Muscle of leg (tissue), 3 donors: ENCODE measurements at regions not wholly inside any gene's neighbourhood (a gene's known extent, or its start where the extent isn't known, plus 50 kb on each side); places are given as distances from the start of the nearest gene placed in this dataset.

Experiments used
- DNase-seq: peaks from one replicate; pipeline ENCODE4 v3.0.0; 2013
- H3K27ac ChIP-seq: one replicate; pipeline ENCODE4 v1.5.1; 2013; ENCODE audit warnings: mild to moderate bottlenecking, low read length, control low read depth
- H3K27me3 ChIP-seq: one replicate; pipeline ENCODE4 v1.6.1; 2013; ENCODE audit warnings: low read length; ENCODE audit not compliant: control insufficient read depth, insufficient read depth
- H3K36me3 ChIP-seq: one replicate; pipeline ENCODE4 v1.6.1; 2013; ENCODE audit warnings: low read length; ENCODE audit not compliant: control insufficient read depth, insufficient read depth
- H3K4me1 ChIP-seq: one replicate; pipeline ENCODE4 v1.6.1; 2013; ENCODE audit warnings: low read length; ENCODE audit not compliant: control insufficient read depth, insufficient read depth
- H3K4me3 ChIP-seq: one replicate; pipeline ENCODE4 v1.5.1; 2013; ENCODE audit warnings: low read length, control low read depth
- H3K9me3 ChIP-seq: replicated peaks from 2 replicates; pipeline ENCODE4 v1.6.1; 2013; ENCODE audit warnings: low read depth, low read length; ENCODE audit not compliant: control insufficient read depth
- WGBS: methylation state at CpG from one replicate; pipeline ENCODE4 v1.1.5; 2013; ENCODE audit warnings: missing lambda C conversion rate; ENCODE audit not compliant: insufficient coverage; 5-methylcytosine and 5-hydroxymethylcytosine counted together

DNA sequence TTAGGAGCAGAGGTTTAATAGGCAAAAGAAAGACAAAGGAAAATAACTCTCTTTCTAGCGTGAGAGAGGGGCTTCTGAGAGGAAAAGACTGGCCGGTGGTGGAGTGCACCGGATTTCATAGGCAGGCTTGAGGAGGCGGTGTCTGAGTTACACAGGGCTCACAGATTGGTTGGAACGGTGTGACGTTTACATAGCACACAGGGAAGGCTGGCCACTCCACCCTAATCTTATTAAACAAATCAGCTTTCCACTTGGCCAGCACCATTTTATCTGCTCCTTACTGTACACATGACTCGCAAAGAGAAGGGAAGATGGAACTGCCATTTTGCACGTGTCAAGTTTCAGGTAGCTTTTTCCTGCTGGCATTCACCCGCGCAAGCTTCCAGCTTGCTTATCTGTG lies 587.7 kb downstream of the RPL10L start:
- no peak for DNase-seq
- no peak overlapping the region for H3K27ac ChIP-seq
- WGBS: 75% methylated on average over 8 of the region's 10 CpGs
- H3K36me3 ChIP-seq: no peaks in the 10 kb centered on the region
- no peaks in the 10 kb centered on the region for H3K9me3 ChIP-seq
- H3K4me3 ChIP-seq: no peak overlapping the region
- H3K27me3 ChIP-seq: no peaks in the 10 kb centered on the region
- H3K4me1 ChIP-seq: no peaks in the 10 kb centered on the region

GRCh38 chr14:46058964-46059563 lies 592.5 kb downstream of the RPL10L start:
- Histone ChIP-seq H3K9me3 (no peaks in the 10 kb centered on the region), H3K4me3 (no peak overlapping the region), H3K27ac (no peak overlapping the region), H3K27me3 (no peaks in the 10 kb centered on the region), H3K36me3 (no peaks in the 10 kb centered on the region), H3K4me1 (no peaks in the 10 kb centered on the region)
- no CpG with 5 or more reads among the region's 4 CpGs for WGBS
- DNase-seq: no peak

- Histone ChIP-seq H3K4me3 (no peak overlapping the region), H3K27me3 (no peaks in the 10 kb centered on the region), H3K27ac (no peak overlapping the region), H3K36me3 (no peaks in the 10 kb centered on the region), H3K4me1 (no peaks in the 10 kb centered on the region), H3K9me3 (no peaks in the 10 kb centered on the region)
- DNase-seq: no peak
Observed at GRCh38 chr14:46057799-46058198, 593.8 kb downstream of the RPL10L start.

DNA sequence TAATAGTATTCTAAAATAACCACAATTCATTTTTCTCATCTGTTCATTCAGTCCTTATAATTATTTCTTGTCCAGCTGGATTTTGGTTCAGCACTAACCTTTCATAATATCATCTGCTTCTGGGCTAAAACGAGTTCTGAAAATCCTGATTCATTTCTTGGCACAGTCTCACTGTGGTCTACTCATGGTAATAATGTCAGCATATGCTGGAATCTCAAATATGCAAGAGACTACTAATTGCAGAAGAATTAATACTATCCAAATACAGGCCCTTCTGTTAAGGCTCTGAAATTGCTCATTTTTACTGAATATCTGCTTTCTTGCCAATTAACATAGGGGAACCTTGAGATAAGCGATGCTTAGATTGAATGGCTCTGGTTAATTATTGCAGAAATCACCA lies 597.1 kb downstream of the RPL10L start:
- WGBS: no CpG with 5 or more reads among the region's 2 CpGs
- Histone ChIP-seq H3K4me1 (no peaks in the 10 kb centered on the region), H3K27me3 (no peaks in the 10 kb centered on the region), H3K9me3 (no peaks in the 10 kb centered on the region), H3K27ac (no peak overlapping the region), H3K36me3 (no peaks in the 10 kb centered on the region), H3K4me3 (no peak overlapping the region)
- DNase-seq: peak; percentile 19

DNA sequence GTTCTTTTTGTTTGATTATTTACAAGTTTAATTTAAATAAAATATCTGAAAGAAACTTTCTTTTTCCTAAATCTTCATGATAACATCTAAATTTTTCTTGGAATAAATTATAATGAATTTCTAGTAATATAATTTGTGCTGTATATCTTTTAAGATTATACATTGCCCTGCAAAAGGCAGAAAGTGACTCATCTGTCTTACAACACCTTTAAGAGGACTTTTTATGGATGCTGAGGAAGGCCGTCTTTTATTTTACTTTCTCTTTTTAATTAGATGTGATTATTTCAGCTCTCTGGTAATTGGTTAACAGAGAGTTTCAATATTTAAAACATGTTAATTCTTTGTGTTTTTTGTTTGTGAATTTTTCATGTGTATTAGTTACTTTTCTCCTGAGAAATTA lies 598.4 kb downstream of the RPL10L start:
- no peak for DNase-seq
- no peaks in the 10 kb centered on the region for H3K4me1 ChIP-seq
- H3K36me3 ChIP-seq: no peaks in the 10 kb centered on the region
- H3K9me3 ChIP-seq: no peaks in the 10 kb centered on the region
- H3K4me3 ChIP-seq: no peak overlapping the region
- no peak overlapping the region for H3K27ac ChIP-seq
- H3K27me3 ChIP-seq: no peaks in the 10 kb centered on the region
- WGBS: no CpG with 5 or more reads among the region's 1 CpG

DNA sequence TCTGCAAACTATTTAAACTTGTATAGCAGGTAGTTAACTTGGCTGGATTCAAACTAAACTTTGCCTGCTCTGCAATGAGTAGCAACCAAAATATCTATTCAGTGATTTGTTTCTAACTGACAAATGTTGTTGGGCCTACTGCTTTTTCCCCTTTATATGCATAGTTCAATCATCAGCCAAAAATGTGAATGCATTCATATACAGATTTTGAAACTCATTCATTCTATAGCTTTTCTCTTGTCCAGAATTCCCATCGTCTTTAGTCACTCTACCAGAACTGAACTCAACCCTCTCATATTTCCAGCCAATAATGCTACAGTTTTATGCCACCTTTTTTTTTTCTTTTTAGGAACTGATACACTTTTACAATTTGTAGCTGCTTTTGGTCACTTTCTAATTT lies 599.8 kb downstream of the RPL10L start:
- 55% methylated on average over 1 of the region's 1 CpG for WGBS
- H3K36me3 ChIP-seq: no peaks in the 10 kb centered on the region
- H3K4me1 ChIP-seq: no peaks in the 10 kb centered on the region
- H3K9me3 ChIP-seq: no peaks in the 10 kb centered on the region
- no peaks in the 10 kb centered on the region for H3K27me3 ChIP-seq
- no peak overlapping the region for H3K27ac ChIP-seq
- DNase-seq: no peak
- H3K4me3 ChIP-seq: no peak overlapping the region

DNA sequence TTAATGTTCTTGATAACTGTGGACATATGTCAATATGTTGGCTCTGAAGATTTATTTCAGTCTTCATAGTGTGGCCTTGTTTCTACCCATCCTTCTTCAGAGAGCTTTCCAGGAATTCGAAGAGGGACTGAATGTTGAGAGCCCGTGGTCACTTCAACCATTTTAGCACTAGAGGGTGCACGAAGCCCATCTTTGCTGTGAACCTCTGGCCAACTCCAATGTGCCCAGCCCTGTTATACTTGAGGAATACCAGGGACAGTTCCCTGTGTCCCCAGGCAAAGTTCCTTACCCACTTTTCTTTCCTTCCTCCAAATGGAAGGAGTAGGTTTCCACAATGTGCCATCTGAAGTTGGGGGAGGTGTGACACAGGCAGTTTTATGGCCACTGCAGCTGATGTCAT lies 603.5 kb downstream of the RPL10L start:
- no peaks in the 10 kb centered on the region for H3K9me3 ChIP-seq
- H3K4me1 ChIP-seq: no peaks in the 10 kb centered on the region
- WGBS: 32% methylated on average over 3 of the region's 3 CpGs
- peak; percentile 1 for DNase-seq
- no peaks in the 10 kb centered on the region for H3K36me3 ChIP-seq
- no peaks in the 10 kb centered on the region for H3K27me3 ChIP-seq
- H3K27ac ChIP-seq: no peak overlapping the region
- no peak overlapping the region for H3K4me3 ChIP-seq

GRCh38 chr14:46036099-46036498 lies 615.5 kb downstream of the RPL10L start:
- WGBS: no CpG with 5 or more reads among the region's 4 CpGs
- H3K9me3 ChIP-seq: no peaks in the 10 kb centered on the region

GRCh38 chr14:46034305-46034704 lies 617.3 kb downstream of the RPL10L start:
- Histone ChIP-seq H3K4me1 (no peaks in the 10 kb centered on the region), H3K36me3 (no peaks in the 10 kb centered on the region), H3K9me3 (no peaks in the 10 kb centered on the region), H3K4me3 (no peak overlapping the region), H3K27me3 (no peaks in the 10 kb centered on the region), H3K27ac (no peak overlapping the region)
- no CpG with 5 or more reads among the region's 3 CpGs for WGBS
- DNase-seq: no peak

More at GRCh38 chr14:46036099-46036498, 615.5 kb downstream of the RPL10L start:
- H3K27ac ChIP-seq: no peak overlapping the region
- DNase-seq: no peak
- H3K4me3 ChIP-seq: no peak overlapping the region
- H3K27me3 ChIP-seq: no peaks in the 10 kb centered on the region
- no peaks in the 10 kb centered on the region for H3K36me3 ChIP-seq
- no peaks in the 10 kb centered on the region for H3K4me1 ChIP-seq

DNA sequence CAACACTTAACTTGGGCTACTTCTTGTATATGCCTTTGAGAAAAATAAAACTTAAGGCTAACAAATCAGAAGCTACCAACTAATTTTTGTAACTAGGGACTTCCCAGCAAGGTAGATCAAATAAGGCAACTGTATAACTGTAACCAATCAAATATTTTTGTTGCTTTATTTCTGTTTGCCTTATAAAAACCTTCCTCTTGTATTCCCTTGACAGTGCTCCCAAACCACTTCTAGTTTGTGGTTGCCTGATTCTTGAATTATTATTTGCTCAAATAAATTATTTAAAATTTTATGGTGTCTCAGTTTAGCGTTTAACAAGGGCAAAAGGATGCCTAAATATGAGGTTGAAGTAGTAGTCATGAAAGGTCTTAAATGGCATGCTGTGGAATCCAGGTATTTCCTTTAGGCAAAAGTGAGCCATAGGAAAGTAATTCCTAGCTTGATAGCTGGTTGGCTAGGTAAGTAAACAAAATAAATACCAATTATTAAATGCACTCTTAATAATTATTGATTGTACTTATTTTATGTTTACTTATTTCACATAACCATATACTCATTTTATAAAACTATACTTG lies 632.6 kb downstream of the RPL10L start:
- Histone ChIP-seq H3K9me3 (no peaks in the 10 kb centered on the region), H3K4me1 (no peaks in the 10 kb centered on the region), H3K36me3 (no peaks in the 10 kb centered on the region), H3K27me3 (no peaks in the 10 kb centered on the region), H3K27ac (no peak overlapping the region), H3K4me3 (no peak overlapping the region)
- DNase-seq: no peak
- no CpG with 5 or more reads among the region's 1 CpG for WGBS

DNA sequence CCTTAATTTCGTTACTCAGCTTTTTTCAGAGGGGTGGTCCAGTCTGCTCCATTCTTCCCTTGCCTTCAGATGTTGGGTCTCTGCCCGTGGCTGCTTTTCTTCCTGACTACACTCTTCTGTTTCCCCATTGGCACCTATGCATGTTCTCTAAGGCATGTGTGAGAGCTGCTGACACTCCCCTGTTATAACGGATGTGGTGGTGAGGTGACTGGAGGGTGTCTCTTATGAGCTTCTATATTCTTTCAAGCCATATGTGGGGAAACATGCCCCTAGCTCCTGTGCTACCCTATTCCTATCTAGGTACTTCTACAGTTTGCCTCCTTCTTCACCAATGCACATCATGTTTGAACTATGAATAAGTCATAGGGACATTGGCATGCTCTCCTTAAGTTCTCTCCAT lies 643.2 kb downstream of the RPL10L start:
- no peaks in the 10 kb centered on the region for H3K36me3 ChIP-seq
- DNase-seq: no peak
- no peak overlapping the region for H3K4me3 ChIP-seq
- H3K27ac ChIP-seq: no peak overlapping the region
- no peaks in the 10 kb centered on the region for H3K4me1 ChIP-seq
- peaks cover 2% of the 10 kb centered on the region for H3K9me3 ChIP-seq
- no CpG with 5 or more reads among the region's 3 CpGs for WGBS
- H3K27me3 ChIP-seq: no peaks in the 10 kb centered on the region
